Cardiac fibroblast (primary cell): ENCODE measurements at regions not wholly inside any gene's neighbourhood (a gene's known extent, or its start where the extent isn't known, plus 50 kb on each side); places are given as distances from the start of the nearest gene placed in this dataset.

Experiments
- DNase-seq, 2 donors: peaks; one replicate each; pipeline versions ENCODE4 v3.0.0 to v3.0.0-alpha.2; 2010; ENCODE audit warnings: low read depth in 2 of 2
- H3K4me3 ChIP-seq, 2 donors: replicated peaks in 1 of 2; 1 replicate in 1 of 2; 2 replicates in 1 of 2; pipeline ENCODE4 v1.5.1; 2011; ENCODE audit warnings: low read depth in 2 of 2, low read length in 2 of 2, mild to moderate bottlenecking in 2 of 2, moderate library complexity in 1 of 2
- CTCF ChIP-seq: IDR thresholded peaks from one replicate; pipeline ENCODE4 v1.5.1; 2011; ENCODE audit warnings: low read depth, mild to moderate bottlenecking, low read length, inconsistent platforms

DNA sequence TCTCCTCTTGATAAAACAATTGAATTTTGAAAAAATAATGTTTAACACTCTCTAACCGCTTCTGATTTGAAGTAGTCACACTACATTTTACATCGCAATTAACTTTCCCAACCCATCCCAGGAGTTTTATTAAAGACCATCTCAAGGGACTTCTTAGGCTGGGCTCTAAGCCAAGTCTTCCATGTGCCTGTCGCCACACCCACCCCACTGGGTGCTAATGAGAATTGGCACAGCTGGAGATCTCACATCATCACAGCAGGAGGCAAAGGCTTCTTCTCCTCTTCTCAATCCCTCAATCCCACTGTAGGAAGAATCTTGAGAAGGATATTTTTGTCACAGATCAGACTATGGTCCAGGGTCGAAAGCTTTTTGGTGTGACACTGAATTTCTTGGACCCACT lies 328.9 kb downstream of the NUF2 start:
- DNase-seq: no peak
- TF ChIP-seq CTCF: no peak
- H3K4me3 ChIP-seq: no peak overlapping the region

GRCh38 chr1:163652441-163652840 lies 330.7 kb downstream of the NUF2 start:
- TF ChIP-seq CTCF: no peak
- no peak overlapping the region for H3K4me3 ChIP-seq
- no peak for DNase-seq

DNA sequence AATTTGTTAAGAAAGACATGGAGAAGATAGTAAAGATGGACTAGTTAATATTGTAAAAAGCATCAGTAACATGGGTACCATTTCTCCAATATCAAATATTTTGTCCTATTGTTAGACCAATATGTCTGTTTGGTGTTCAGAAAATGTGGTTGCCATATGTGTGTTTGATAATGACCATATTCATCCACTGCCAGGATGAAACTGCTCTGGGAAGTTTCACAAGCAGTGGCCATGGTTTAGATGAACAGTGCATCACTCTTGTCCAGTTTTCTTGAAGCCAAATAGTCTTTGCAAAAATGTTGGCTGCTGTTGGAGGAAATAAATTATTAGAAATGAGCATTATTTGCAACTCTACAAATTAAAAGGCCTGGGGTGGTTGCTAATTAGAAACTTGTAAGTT lies 333.8 kb downstream of the NUF2 start:
- no peak for TF ChIP-seq CTCF
- no peak overlapping the region for H3K4me3 ChIP-seq

DNA sequence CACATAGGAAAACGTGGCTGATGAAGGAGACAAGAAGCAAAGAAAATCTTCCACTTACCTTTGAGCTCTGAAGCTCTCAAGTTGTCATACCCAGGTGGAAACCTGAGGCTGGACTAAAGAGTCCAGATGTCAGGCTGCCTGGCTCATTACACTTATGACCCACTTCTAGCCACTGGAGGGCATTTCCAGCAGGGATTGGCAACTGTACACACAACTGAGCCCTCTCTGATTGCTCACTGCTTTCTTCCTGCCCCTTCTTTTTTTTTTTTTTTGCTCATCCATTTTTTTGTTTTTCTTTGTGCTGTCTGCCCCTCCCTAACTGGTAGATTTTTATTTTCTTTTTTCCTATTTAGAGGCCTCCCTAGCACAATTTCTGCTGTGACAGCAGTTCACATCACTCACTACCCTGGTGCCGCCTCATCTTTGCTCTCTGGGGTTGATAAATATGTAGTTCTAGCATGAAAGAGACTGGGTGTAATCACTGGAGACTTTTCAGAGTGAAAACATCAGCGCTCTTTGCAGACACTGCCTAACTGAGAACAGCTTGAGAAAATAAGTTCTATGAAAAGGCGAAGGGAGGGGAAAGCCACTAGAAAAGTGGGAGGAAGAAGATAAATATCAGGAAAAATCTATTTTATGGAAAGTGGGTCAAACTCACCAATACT lies 334.5 kb downstream of the NUF2 start:
- no peak for TF ChIP-seq CTCF

More for the DNA sequence above, 333.8 kb downstream of the NUF2 start:
- DNase-seq: no peak

GRCh38 chr1:163657719-163658118 lies 336.0 kb downstream of the NUF2 start:
- no peak for TF ChIP-seq CTCF
- no peak for DNase-seq
- H3K4me3 ChIP-seq: no peak overlapping the region

More for the DNA sequence above, 334.5 kb downstream of the NUF2 start:
- no peak for DNase-seq
- no peak overlapping the region for H3K4me3 ChIP-seq

DNA sequence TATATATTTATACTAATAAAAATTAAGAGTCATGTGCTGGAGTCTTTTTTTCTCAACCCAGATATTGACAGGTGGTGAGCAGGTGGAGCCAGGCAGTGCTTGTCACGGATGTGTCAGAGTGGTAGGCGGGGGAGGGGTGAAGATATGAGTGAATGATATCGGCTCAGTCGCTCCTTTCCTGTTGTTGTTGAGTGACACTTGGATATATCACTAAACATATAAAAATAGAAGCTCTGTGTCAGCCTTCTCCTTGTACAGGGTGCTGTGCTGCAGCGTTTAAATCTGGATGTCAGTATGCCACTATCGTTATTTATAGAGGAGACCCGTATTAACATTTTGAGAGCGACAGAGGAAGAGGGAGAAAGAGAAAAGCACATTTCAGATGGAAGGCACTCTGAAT lies 339.6 kb downstream of the NUF2 start:
- no peak for TF ChIP-seq CTCF

More for the DNA sequence above, 339.6 kb downstream of the NUF2 start:
- no peak overlapping the region for H3K4me3 ChIP-seq
- no peak for DNase-seq
